Fibroblast of mammary gland (primary cell): ENCODE measurements at regions not wholly inside any gene's neighbourhood (a gene's known extent, or its start where the extent isn't known, plus 50 kb on each side); places are given as distances from the start of the nearest gene placed in this dataset.
A peak's percentile ranks its signal among the peaks of the same experiment; 100 is the strongest.
"Not testable (repeated sequence)": the region's sequence is repeated elsewhere in the genome, so short reads cannot be mapped to it uniquely, and the experiment has no call there.

Experiments
- DNase-seq: peaks from one replicate; pipeline ENCODE4 v3.0.0-alpha.2; 2010; ENCODE audit warnings: low read depth
- H3K4me3 ChIP-seq: 2 replicates; pipeline ENCODE4 v1.5.1; 2011; ENCODE audit warnings: low read depth, mild to moderate bottlenecking, low read length, moderate library complexity; ENCODE audit not compliant: control insufficient read depth
- CTCF ChIP-seq: conservative IDR thresholded peaks from 2 replicates; pipeline ENCODE4 v1.5.1; 2011; ENCODE audit warnings: low read depth, low read length, inconsistent platforms; ENCODE audit not compliant: control insufficient read depth, insufficient read depth

- DNase-seq = no peak
- no peak overlapping the region for H3K4me3 ChIP-seq
- TF ChIP-seq CTCF = no peak
These were observed 476.2 kb downstream of the MMUT start for GRCh38 chr6:48986845-48987244.

GRCh38 chr6:48986105-48986504 is 476.9 kb downstream of the MMUT start:
- H3K4me3 ChIP-seq = no peak overlapping the region
- TF ChIP-seq CTCF = no peak
- no peak for DNase-seq

GRCh38 chr6:48985025-48985424 is 478.0 kb downstream of the MMUT start:
- H3K4me3 ChIP-seq = no peak overlapping the region
- DNase-seq = peak; percentile 57
- no peak for TF ChIP-seq CTCF

- not testable (repeated sequence) for DNase-seq, H3K4me3 ChIP-seq
These were observed 479.1 kb downstream of the MMUT start for GRCh38 chr6:48983968-48984367.

- H3K4me3 ChIP-seq = no peak overlapping the region
- no peak for DNase-seq
- no peak for TF ChIP-seq CTCF
These were observed 479.7 kb downstream of the MMUT start for GRCh38 chr6:48983377-48983776.

- no peak overlapping the region for H3K4me3 ChIP-seq
- no peak for DNase-seq
- no peak for TF ChIP-seq CTCF
These were observed 483.2 kb downstream of the MMUT start for GRCh38 chr6:48979806-48980205.

GRCh38 chr6:48979085-48979484 is 484.0 kb downstream of the MMUT start:
- no peak overlapping the region for H3K4me3 ChIP-seq
- TF ChIP-seq CTCF = no peak
- DNase-seq = no peak

GRCh38 chr6:48978016-48978415 is 485.0 kb downstream of the MMUT start:
- DNase-seq = peak; percentile 67
- no peak for TF ChIP-seq CTCF
- H3K4me3 ChIP-seq = no peak overlapping the region
